ENCODE measurements at regions not wholly inside any gene's neighbourhood (a gene's known extent, or its start where the extent isn't known, plus 50 kb on each side); places are given as distances from the start of the nearest gene placed in this dataset.

- Histone ChIP-seq H3K36me3 (ENCODE audit: insufficient read depth, low read length) (no peaks in the 10 kb centered on the region), H3K27me3 (ENCODE audit: insufficient read depth, low read length, poor library complexity, severe bottlenecking) (no peaks in the 10 kb centered on the region), H4K20me1 (ENCODE audit: insufficient read depth, low read length, poor library complexity, severe bottlenecking) (no peaks in the 10 kb centered on the region), H3F3A (ENCODE audit: low read depth) (no peaks in the 10 kb centered on the region), H2AFZ (ENCODE audit: low read length) (no peak overlapping the region), H3K79me2 (ENCODE audit: insufficient read depth, low read length) (no peaks in the 10 kb centered on the region), H3K4me2 (ENCODE audit: low read depth, low read length, poor library complexity, severe bottlenecking) (no peak overlapping the region), H3K9ac (ENCODE audit: low read depth, low read length, poor library complexity, severe bottlenecking) (no peak overlapping the region), H3K9me2 (replicated peaks; ENCODE audit: low read depth, low read length) (no peaks in the 10 kb centered on the region), H3K9me3 (ENCODE audit: insufficient read depth, low read depth, low read length) (no peaks in the 10 kb centered on the region), H3K4me3 (ENCODE audit: low read length, poor library complexity, severe bottlenecking) (no peak overlapping the region), H3K4me1 (ENCODE audit: insufficient read depth, low read length, poor library complexity, severe bottlenecking) (no peaks in the 10 kb centered on the region)
- TF ChIP-seq EZH2phosphoT487 (IDR thresholded peaks at IDR 0.05; ENCODE audit: borderline replicate concordance): no peak
- TF ChIP-seq, protein P1, sequence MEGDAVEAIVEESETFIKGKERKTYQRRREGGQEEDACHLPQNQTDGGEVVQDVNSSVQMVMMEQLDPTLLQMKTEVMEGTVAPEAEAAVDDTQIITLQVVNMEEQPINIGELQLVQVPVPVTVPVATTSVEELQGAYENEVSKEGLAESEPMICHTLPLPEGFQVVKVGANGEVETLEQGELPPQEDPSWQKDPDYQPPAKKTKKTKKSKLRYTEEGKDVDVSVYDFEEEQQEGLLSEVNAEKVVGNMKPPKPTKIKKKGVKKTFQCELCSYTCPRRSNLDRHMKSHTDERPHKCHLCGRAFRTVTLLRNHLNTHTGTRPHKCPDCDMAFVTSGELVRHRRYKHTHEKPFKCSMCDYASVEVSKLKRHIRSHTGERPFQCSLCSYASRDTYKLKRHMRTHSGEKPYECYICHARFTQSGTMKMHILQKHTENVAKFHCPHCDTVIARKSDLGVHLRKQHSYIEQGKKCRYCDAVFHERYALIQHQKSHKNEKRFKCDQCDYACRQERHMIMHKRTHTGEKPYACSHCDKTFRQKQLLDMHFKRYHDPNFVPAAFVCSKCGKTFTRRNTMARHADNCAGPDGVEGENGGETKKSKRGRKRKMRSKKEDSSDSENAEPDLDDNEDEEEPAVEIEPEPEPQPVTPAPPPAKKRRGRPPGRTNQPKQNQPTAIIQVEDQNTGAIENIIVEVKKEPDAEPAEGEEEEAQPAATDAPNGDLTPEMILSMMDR (conservative IDR thresholded peaks at IDR 0.05; ENCODE audit: low read length): no peak
Measured at GRCh38 chr6:125593746-125594145, 155.7 kb upstream of the HEY2 start.

DNA sequence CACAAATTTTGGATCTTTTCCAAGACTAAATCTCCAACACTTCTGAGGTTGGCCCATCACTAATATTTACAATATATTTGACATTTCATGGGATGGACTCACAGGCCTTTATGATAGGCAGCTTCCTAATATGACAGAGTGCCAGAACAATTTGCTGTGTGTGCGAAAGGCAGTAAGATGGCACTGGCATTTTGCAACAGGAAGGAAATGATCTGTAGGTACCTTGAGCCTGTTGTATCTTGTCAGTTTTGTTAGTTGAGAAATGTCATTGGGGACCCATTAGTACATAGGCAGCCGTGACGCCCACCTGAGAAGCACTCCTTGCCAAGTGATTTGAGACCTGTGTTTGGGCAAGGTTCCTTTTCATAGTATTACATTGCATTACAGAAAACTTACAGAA is 153.4 kb upstream of the HEY2 start:
- TF ChIP-seq, protein P1 (conservative IDR thresholded peaks at IDR 0.05; ENCODE audit: low read length): no peak
- no peak for TF ChIP-seq EZH2phosphoT487 (IDR thresholded peaks at IDR 0.05; ENCODE audit: borderline replicate concordance)
- Histone ChIP-seq H4K20me1 (ENCODE audit: insufficient read depth, low read length, poor library complexity, severe bottlenecking) (no peaks in the 10 kb centered on the region), H3K4me2 (ENCODE audit: low read depth, low read length, poor library complexity, severe bottlenecking) (no peak overlapping the region), H3K27me3 (ENCODE audit: insufficient read depth, low read length, poor library complexity, severe bottlenecking) (no peaks in the 10 kb centered on the region), H3K4me3 (ENCODE audit: low read length, poor library complexity, severe bottlenecking) (no peak overlapping the region), H3K36me3 (ENCODE audit: insufficient read depth, low read length) (no peaks in the 10 kb centered on the region), H3K9me3 (ENCODE audit: insufficient read depth, low read depth, low read length) (no peaks in the 10 kb centered on the region), H3K4me1 (ENCODE audit: insufficient read depth, low read length, poor library complexity, severe bottlenecking) (no peaks in the 10 kb centered on the region), H2AFZ (ENCODE audit: low read length) (no peak overlapping the region), H3K9me2 (replicated peaks; ENCODE audit: low read depth, low read length) (no peaks in the 10 kb centered on the region), H3K79me2 (ENCODE audit: insufficient read depth, low read length) (no peaks in the 10 kb centered on the region), H3K9ac (ENCODE audit: low read depth, low read length, poor library complexity, severe bottlenecking) (no peak overlapping the region), H3F3A (ENCODE audit: low read depth) (no peaks in the 10 kb centered on the region)

- TF ChIP-seq, protein P1 (conservative IDR thresholded peaks at IDR 0.05; ENCODE audit: low read length): no peak
- no peak for TF ChIP-seq EZH2phosphoT487 (IDR thresholded peaks at IDR 0.05; ENCODE audit: borderline replicate concordance)
- H3K36me3 ChIP-seq (ENCODE audit: insufficient read depth, low read length): no peaks in the 10 kb centered on the region
- no peaks in the 10 kb centered on the region for H3K9me3 ChIP-seq (ENCODE audit: insufficient read depth, low read depth, low read length)
- no peak overlapping the region for H3K4me2 ChIP-seq (ENCODE audit: low read depth, low read length, poor library complexity, severe bottlenecking)
- H3K79me2 ChIP-seq (ENCODE audit: insufficient read depth, low read length): no peaks in the 10 kb centered on the region
- H3K9ac ChIP-seq (ENCODE audit: low read depth, low read length, poor library complexity, severe bottlenecking): no peak overlapping the region
- no peaks in the 10 kb centered on the region for H3K27me3 ChIP-seq (ENCODE audit: insufficient read depth, low read length, poor library complexity, severe bottlenecking)
- H3K4me1 ChIP-seq (ENCODE audit: insufficient read depth, low read length, poor library complexity, severe bottlenecking): no peaks in the 10 kb centered on the region
- H3K4me3 ChIP-seq (ENCODE audit: low read length, poor library complexity, severe bottlenecking): no peak overlapping the region
- no peaks in the 10 kb centered on the region for H3K9me2 ChIP-seq (replicated peaks; ENCODE audit: low read depth, low read length)
- H4K20me1 ChIP-seq (ENCODE audit: insufficient read depth, low read length, poor library complexity, severe bottlenecking): no peaks in the 10 kb centered on the region
- H2AFZ ChIP-seq (ENCODE audit: low read length): no peak overlapping the region
- no peaks in the 10 kb centered on the region for H3F3A ChIP-seq (ENCODE audit: low read depth)
Measured at GRCh38 chr6:125597411-125598253, 151.8 kb upstream of the HEY2 start.

All from Loucy (cell line).